ENCODE measurements at regions not wholly inside any gene's neighbourhood (a gene's known extent, or its start where the extent isn't known, plus 50 kb on each side); places are given as distances from the start of the nearest gene placed in this dataset.

- TF ChIP-seq ZNF302 (CRISPR knock-in tag; IDR thresholded peaks at IDR 0.05) (no peak), RAD21 (conservative IDR thresholded peaks at IDR 0.05 in 1 of 2, IDR thresholded peaks at IDR 0.05 in 1 of 2) (no peak), CTCF (IDR thresholded peaks at IDR 0.05) (no peak), CEBPB (IDR thresholded peaks at IDR 0.05) (no peak)
These were observed 152.5 kb upstream of the GPR149 start for GRCh38 chr3:154582501-154582900.

All from A549 (cell line).